CD14-positive monocyte (primary cell): ENCODE measurements at regions not wholly inside any gene's neighbourhood (a gene's known extent, or its start where the extent isn't known, plus 50 kb on each side); places are given as distances from the start of the nearest gene placed in this dataset.

ENCODE experiments used
- DNase-seq, 3 donors: peaks; one replicate each; pipeline ENCODE4 v3.0.0-alpha.2; 2011 to 2022
- H2AFZ ChIP-seq: 2 replicates; pipeline ENCODE4 v1.6.0; 2012; ENCODE audit warnings: mild to moderate bottlenecking, low read depth, low read length, inconsistent platforms; ENCODE audit not compliant: insufficient read depth, poor library complexity, severe bottlenecking
- H3K27ac ChIP-seq, 2 donors: 1 replicate in 1 of 2; 2 replicates in 1 of 2; pipeline ENCODE4 v1.5.1; 2012 to 2013; ENCODE audit warnings: low read length in 2 of 2, control low read depth in 1 of 2, inconsistent platforms in 1 of 2, low read depth in 1 of 2, mild to moderate bottlenecking in 1 of 2
- H3K27me3 ChIP-seq, 2 donors: one replicate each; pipeline versions ENCODE4 v1.6.0 to v1.6.1; 2011 to 2013; ENCODE audit warnings: low read length in 2 of 2; ENCODE audit not compliant: control insufficient read depth in 2 of 2, insufficient read depth in 2 of 2
- H3K36me3 ChIP-seq, 2 donors: replicated peaks in 1 of 2; 1 replicate in 1 of 2; 2 replicates in 1 of 2; pipeline versions ENCODE4 v1.5.1 to v1.6.1; 2012 to 2013; ENCODE audit warnings: low read length in 2 of 2, control low read depth in 1 of 2, inconsistent platforms in 1 of 2, mild to moderate bottlenecking in 1 of 2; ENCODE audit not compliant: insufficient read depth in 2 of 2, control insufficient read depth in 1 of 2
- H3K4me1 ChIP-seq, 2 donors: 1 replicate in 1 of 2; 2 replicates in 1 of 2; pipeline versions ENCODE4 v1.5.1 to v1.6.1; 2012 to 2013; ENCODE audit warnings: low read length in 2 of 2, control low read depth in 1 of 2, inconsistent platforms in 1 of 2, mild to moderate bottlenecking in 1 of 2, moderate library complexity in 1 of 2; ENCODE audit not compliant: insufficient read depth in 2 of 2, control insufficient read depth in 1 of 2
- H3K4me2 ChIP-seq: replicated peaks from 2 replicates; pipeline ENCODE3; 2012; ENCODE audit warnings: low read length, moderate library complexity, mild to moderate bottlenecking; ENCODE audit not compliant: poor library complexity, severe bottlenecking; ENCODE audit errors: extremely low read depth
- H3K4me3 ChIP-seq, 3 experiments: fragments of 200-600 bp in 1 of 3; sonication (generic) in 1 of 3; replicated peaks in 1 of 3; 1 replicate in 2 of 3; 2 replicates in 1 of 3; pipeline ENCODE4 v1.5.1; 2011 to 2013; ENCODE audit warnings: low read length in 3 of 3, mild to moderate bottlenecking in 3 of 3, control low read depth in 2 of 3, low read depth in 2 of 3, inconsistent platforms in 1 of 3, moderate library complexity in 1 of 3
- H3K79me2 ChIP-seq: 2 replicates; pipeline ENCODE4 v1.6.0; 2012; ENCODE audit warnings: mild to moderate bottlenecking, control low read depth, inconsistent platforms, low read length, moderate library complexity; ENCODE audit not compliant: insufficient read depth
- H3K9ac ChIP-seq: 2 replicates; pipeline ENCODE4 v1.6.0; 2017; ENCODE audit warnings: low read length, mild to moderate bottlenecking; ENCODE audit not compliant: insufficient read depth, poor library complexity, severe bottlenecking
- H3K9me3 ChIP-seq, 2 donors: replicated peaks in 1 of 2; 1 replicate in 1 of 2; 2 replicates in 1 of 2; pipeline versions ENCODE4 v1.5.1 to v1.6.1; 2012 to 2013; ENCODE audit warnings: low read length in 2 of 2, control low read depth in 1 of 2; ENCODE audit not compliant: control insufficient read depth in 1 of 2, insufficient read depth in 1 of 2
- H4K20me1 ChIP-seq: 2 replicates; pipeline ENCODE4 v1.6.0; 2012; ENCODE audit warnings: mild to moderate bottlenecking, low read length, control low read depth, moderate library complexity; ENCODE audit not compliant: insufficient read depth
- H3K27ac Mint-ChIP-seq, 7 donors: one replicate each; pipeline ENCODE4 v1.8.0; 2020; ENCODE audit warnings: mild to moderate bottlenecking in 7 of 7, mixed read lengths in 7 of 7, moderate library complexity in 6 of 7, inconsistent platforms in 2 of 7
- H3K27me3 Mint-ChIP-seq, 3 donors: one replicate each; pipeline ENCODE4 v1.8.0; 2021 to 2022; ENCODE audit warnings: low read depth in 3 of 3, mild to moderate bottlenecking in 3 of 3, mixed read lengths in 3 of 3, moderate library complexity in 3 of 3, inconsistent platforms in 1 of 3
- H3K36me3 Mint-ChIP-seq, 2 donors: one replicate each; pipeline ENCODE4 v1.8.0; 2020; ENCODE audit warnings: mixed read lengths in 2 of 2, inconsistent platforms in 1 of 2, mild to moderate bottlenecking in 1 of 2
- H3K4me1 Mint-ChIP-seq: one replicate; pipeline ENCODE4 v1.8.0; 2020; ENCODE audit warnings: mild to moderate bottlenecking, mixed read lengths
- H3K4me3 Mint-ChIP-seq, 2 donors: one replicate each; pipeline ENCODE4 v1.8.0; 2020; ENCODE audit warnings: mild to moderate bottlenecking in 2 of 2, mixed read lengths in 2 of 2, moderate library complexity in 1 of 2
- H3K9me3 Mint-ChIP-seq, 7 donors: one replicate each; pipeline ENCODE4 v1.8.0; 2020 to 2022; ENCODE audit warnings: mixed read lengths in 7 of 7, mild to moderate bottlenecking in 6 of 7, moderate library complexity in 6 of 7, inconsistent platforms in 2 of 7
- WGBS: methylation state at CpG from one replicate; pipeline ENCODE4 v1.1.5; 2013; ENCODE audit warnings: missing lambda C conversion rate; ENCODE audit not compliant: insufficient coverage; 5-methylcytosine and 5-hydroxymethylcytosine counted together
- intact Hi-C, 2 donors: fragments of 100-400 bp; cut with micrococcal nuclease; formaldehyde crosslinking; loops; one replicate each; pipeline versions ENCODE4 v1.15.0 to v1.15.1; 2023
- TF ChIP-seq, protein P1 (sequence below): fragments of 200-600 bp; IDR thresholded peaks from one replicate; pipeline ENCODE4 v1.8.0; 2022; ENCODE audit warnings: antibody characterized with exemption, mild to moderate bottlenecking

DNA sequence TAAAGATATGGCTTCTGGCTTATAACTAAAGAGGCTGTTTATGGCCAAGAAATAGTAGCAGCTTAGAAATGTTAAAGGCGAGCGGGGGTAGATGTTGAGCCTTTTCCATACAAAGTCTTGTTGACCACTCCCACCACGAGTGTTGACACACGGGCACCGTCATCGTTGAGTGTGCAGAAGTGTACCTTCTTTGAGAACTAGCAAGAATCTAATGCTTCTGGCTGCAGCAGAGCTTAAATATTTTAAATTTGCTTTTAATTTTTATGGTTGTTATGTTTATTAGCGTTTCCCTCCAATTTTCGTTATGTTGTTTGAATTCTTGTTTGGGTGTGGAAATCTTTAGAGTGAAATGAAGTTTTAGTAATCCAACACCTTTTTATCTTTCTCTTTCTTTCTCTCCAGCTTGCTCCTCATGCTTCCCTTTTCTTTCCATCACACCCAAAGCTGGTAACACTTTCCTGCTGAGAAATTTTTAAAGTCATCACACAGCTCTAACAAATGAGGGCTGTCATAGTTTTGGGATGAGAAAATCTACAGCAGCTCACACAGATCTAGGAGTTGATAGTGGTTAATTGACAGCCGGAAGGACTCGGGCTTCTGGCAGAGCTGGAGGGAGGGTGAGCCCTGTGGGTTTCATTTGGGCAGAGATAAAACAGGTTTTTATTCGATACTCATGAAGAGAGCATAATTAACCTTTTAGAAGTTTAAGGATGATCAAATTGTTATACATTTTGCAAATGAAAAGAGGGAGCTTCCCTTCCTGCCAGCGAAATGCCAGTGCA lies 120.1 kb upstream of the ZNF608 start:
- Mint-ChIP-seq H3K9me3 (peaks cover 0 to 9% (median 4%) of the 10 kb centered on the region in 7 donors), H3K27ac (peak overlapping the region in 1 of 7 donors; percentile 36), H3K36me3 (no peaks in the 10 kb centered on the region), H3K4me3 (peak overlapping the region; percentile 13 to 44), H3K27me3 (peaks cover 0 to 2% (median 0%) of the 10 kb centered on the region in 3 donors), H3K4me1 (peaks cover 24% of the 10 kb centered on the region)
- Histone ChIP-seq H3K36me3 (no peaks in the 10 kb centered on the region), H3K4me2 (peak overlapping the region; percentile 29), H3K27ac (no peak overlapping the region), H2AFZ (peak overlapping the region; percentile 0), H3K27me3 (no peaks in the 10 kb centered on the region), H3K4me3 (peak overlapping the region in 1 of 3 experiments; percentile 29), H3K9me3 (no peaks in the 10 kb centered on the region), H3K79me2 (no peaks in the 10 kb centered on the region), H3K9ac (no peak overlapping the region), H4K20me1 (no peaks in the 10 kb centered on the region), H3K4me1 (peaks cover 22 to 23% of the 10 kb centered on the region in 2 donors)
- peak in 2 of 3 donors; percentile 14 to 22 for DNase-seq
- WGBS = 13% methylated on average over 3 of the region's 12 CpGs
- TF ChIP-seq, protein P1, sequence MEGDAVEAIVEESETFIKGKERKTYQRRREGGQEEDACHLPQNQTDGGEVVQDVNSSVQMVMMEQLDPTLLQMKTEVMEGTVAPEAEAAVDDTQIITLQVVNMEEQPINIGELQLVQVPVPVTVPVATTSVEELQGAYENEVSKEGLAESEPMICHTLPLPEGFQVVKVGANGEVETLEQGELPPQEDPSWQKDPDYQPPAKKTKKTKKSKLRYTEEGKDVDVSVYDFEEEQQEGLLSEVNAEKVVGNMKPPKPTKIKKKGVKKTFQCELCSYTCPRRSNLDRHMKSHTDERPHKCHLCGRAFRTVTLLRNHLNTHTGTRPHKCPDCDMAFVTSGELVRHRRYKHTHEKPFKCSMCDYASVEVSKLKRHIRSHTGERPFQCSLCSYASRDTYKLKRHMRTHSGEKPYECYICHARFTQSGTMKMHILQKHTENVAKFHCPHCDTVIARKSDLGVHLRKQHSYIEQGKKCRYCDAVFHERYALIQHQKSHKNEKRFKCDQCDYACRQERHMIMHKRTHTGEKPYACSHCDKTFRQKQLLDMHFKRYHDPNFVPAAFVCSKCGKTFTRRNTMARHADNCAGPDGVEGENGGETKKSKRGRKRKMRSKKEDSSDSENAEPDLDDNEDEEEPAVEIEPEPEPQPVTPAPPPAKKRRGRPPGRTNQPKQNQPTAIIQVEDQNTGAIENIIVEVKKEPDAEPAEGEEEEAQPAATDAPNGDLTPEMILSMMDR = no peak
- intact Hi-C loops = no loop called here

DNA sequence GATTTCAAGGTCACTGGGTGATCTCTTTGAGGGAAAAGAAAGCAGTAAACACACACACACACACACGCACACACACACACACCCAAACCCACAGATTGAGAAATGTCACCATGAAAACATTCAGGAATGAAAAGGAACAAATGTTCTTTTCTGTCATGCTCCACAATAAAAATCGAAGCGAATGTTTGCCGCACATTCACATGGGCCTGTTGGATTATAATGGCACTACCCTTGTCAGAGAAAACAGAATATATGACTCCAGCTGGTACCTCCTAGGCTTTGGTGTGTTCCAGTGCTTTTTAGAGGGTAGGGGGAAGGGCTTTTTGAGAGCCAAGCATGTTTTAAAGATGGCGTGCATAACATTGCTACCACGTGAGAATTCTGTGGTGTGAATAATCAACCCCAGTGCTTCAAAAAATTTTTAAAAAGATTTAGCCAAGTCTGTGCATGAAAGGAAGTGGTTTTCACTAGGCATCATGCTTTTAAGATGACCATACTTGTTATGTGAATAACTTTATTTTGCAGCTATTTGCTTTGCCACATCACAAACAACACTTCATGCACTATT lies 120.8 kb upstream of the ZNF608 start:
- H3K9me3 ChIP-seq = no peaks in the 10 kb centered on the region
- no peaks in the 10 kb centered on the region for H3K36me3 ChIP-seq
- 63% methylated on average over 4 of the region's 6 CpGs for WGBS
- no peak for DNase-seq
- H3K4me3 ChIP-seq = peak overlapping the region in 1 of 3 experiments; percentile 29
- no peaks in the 10 kb centered on the region for H4K20me1 ChIP-seq
- no peak overlapping the region for H3K4me3 Mint-ChIP-seq
- H3K4me1 ChIP-seq = peaks cover 22 to 23% of the 10 kb centered on the region in 2 donors
- peak overlapping the region; percentile 29 for H3K4me2 ChIP-seq
- H3K79me2 ChIP-seq = no peaks in the 10 kb centered on the region
- TF ChIP-seq, protein P1 = no peak
- H3K27me3 Mint-ChIP-seq = peaks cover 0 to 2% (median 0%) of the 10 kb centered on the region in 3 donors
- H3K27me3 ChIP-seq = no peaks in the 10 kb centered on the region
- intact Hi-C loops = no loop called here
- peak overlapping the region; percentile 0 for H2AFZ ChIP-seq
- H3K9me3 Mint-ChIP-seq = peaks cover 0 to 9% (median 4%) of the 10 kb centered on the region in 7 donors
- peaks cover 24% of the 10 kb centered on the region for H3K4me1 Mint-ChIP-seq
- no peak overlapping the region for H3K9ac ChIP-seq
- H3K27ac Mint-ChIP-seq = no peak overlapping the region
- no peaks in the 10 kb centered on the region for H3K36me3 Mint-ChIP-seq
- H3K27ac ChIP-seq = no peak overlapping the region
